CD4-positive, alpha-beta T cell treated with Interleukin-10 for 1 hour (primary cell): ENCODE measurements at regions not wholly inside any gene's neighbourhood (a gene's known extent, or its start where the extent isn't known, plus 50 kb on each side); places are given as distances from the start of the nearest gene placed in this dataset.
"Not testable (repeated sequence)": the region's sequence is repeated elsewhere in the genome, so short reads cannot be mapped to it uniquely, and the experiment has no call there.

Source experiments
- DNase-seq: peaks from one replicate; pipeline ENCODE4 v3.0.0-alpha.2; 2020

- DNase-seq = no peak
Measured at GRCh38 chr9:113705928-113706519, 170.1 kb upstream of the ZNF618 start.

GRCh38 chr9:113707953-113708695 is 168.0 kb upstream of the ZNF618 start:
- DNase-seq = no peak

- DNase-seq = no peak
Measured at GRCh38 chr9:113708821-113709713, 167.0 kb upstream of the ZNF618 start.

DNA sequence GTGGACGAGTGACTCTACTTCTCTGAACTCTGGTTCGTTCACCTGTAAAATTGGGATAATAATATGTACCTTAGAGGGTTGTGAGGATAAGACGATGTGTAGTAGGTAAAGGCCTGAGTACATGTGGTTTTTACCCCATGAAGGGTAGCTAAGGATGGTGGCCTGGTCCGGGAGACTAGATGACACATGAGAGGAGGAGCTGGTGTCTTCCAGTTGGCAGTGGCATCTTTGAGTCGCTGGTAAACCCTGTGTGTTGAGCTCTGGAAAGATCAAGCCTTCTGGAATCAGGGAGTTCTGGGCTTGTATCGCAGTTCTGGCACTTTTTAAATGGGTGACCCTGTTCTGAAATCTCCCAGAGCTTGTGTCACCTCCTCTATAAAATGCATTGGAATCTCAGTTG is 166.4 kb upstream of the ZNF618 start:
- DNase-seq = no peak

DNA sequence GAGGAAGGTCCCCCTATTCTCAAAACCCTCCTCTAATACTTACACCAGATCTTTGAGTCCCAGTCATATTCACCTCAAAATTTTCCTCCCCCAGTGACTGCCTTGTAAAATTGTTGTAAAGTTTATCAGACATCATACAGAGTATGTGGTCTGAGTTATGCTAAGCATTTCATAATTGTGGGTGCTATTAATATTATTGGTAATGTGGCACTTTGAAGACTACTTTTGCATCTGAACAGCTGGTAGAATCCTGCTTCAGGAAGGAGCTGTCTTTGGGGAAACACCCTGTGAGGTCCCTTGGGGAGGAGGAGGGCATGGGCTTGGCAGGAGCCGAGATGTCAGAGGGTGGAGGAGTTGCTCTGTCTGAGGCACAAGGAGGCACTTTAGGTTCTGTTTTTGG is 164.9 kb upstream of the ZNF618 start:
- no peak for DNase-seq

DNA sequence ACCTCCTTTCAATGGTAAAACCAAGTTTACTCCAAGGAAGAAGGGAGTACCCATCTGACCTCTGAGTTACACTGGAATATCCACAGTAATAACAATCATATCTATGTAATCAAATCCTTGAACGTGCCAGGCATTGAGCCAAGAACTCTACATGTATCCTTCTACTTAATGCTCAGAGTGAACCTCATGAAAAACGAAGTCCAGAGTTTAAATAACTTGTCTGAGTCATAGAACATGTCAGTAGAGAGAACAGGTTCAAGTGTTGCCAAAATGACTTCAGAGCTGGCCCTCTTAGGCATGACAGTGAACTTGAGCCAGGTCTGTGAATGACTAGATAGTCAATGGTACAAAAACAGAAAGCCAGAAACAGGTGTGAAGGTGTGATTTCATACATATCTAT is 164.1 kb upstream of the ZNF618 start:
- DNase-seq = no peak

DNA sequence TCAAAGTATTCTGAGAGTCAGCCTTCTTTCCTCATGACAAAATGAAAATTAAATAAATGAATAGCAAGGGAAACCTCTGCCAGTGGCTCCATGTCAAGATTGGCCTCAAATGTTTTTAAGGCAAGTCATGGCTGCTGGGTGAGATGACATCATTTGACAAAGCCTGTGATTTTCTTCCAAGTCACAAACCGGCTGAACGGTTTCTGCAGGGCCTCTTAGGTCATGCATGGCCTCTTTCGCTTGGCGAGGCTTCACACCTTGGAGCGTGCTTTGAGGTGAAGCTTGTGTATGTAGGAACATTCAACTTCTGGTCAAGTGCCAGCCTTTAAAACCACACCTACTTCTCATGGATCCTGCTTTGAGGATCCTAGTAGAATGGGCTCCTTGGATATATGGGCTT is 161.0 kb upstream of the ZNF618 start:
- no peak for DNase-seq

GRCh38 chr9:113719919-113720318 is 156.2 kb upstream of the ZNF618 start:
- DNase-seq = no peak

DNA sequence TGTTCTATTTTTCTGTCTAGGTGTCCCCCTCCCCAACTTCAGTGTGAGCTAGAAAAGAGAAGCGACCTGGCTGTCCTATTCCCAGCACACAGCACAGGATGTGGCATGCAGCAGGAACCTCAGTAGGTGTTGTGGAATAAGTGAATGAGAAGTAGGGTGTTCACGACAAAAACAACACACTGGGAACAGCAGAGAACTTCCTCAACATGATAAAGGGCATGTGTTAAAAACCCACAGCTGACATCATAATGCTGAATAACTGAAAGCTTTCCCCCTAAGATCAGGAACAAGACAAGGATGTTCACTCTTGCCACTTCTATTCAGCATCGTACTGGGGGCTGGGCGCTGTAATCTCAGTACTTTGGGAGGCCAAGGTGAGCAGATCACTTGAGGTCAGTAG is 155.6 kb upstream of the ZNF618 start:
- DNase-seq = no peak

DNA sequence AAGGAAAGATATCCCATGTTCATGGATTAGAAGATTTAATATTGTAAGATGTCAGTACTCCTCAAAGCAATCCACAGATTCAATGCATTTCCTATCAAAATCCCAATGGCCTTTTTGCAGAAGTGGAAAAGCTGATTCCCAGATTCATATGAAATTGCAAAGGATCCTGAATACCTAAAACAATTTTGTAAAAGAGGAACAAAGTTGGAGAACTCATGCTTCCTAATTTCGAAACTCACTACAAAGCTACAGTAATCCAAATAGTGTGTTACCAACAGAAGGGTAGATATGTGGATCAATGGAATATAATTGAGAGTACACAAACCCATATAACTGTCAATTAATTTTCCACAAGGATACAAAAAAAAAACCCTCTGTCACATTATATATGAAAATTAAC is 154.3 kb upstream of the ZNF618 start:
- DNase-seq = no peak

GRCh38 chr9:113724202-113724601 is 151.9 kb upstream of the ZNF618 start:
- no peak for DNase-seq

GRCh38 chr9:113728989-113729388 is 147.1 kb upstream of the ZNF618 start:
- no peak for DNase-seq

DNA sequence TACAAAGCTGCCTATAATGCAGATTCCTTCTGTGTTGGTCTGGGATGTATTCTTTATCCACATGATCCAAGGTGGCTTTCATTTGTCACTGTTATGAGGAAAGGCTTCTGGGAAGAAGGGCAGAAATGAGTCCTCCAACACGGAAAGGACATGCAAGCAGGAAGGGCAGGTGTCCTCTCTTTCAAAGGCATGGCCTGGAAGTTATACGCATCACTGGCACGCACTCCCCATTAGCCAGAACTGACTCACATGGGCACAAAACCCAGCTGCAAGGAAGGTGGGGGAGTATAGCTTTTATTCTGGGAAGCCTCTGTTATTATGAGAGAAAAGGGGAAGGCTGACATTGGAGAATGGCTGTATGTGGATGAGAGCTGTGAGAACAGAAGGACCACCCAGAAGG is 141.3 kb upstream of the ZNF618 start:
- no peak for DNase-seq

DNA sequence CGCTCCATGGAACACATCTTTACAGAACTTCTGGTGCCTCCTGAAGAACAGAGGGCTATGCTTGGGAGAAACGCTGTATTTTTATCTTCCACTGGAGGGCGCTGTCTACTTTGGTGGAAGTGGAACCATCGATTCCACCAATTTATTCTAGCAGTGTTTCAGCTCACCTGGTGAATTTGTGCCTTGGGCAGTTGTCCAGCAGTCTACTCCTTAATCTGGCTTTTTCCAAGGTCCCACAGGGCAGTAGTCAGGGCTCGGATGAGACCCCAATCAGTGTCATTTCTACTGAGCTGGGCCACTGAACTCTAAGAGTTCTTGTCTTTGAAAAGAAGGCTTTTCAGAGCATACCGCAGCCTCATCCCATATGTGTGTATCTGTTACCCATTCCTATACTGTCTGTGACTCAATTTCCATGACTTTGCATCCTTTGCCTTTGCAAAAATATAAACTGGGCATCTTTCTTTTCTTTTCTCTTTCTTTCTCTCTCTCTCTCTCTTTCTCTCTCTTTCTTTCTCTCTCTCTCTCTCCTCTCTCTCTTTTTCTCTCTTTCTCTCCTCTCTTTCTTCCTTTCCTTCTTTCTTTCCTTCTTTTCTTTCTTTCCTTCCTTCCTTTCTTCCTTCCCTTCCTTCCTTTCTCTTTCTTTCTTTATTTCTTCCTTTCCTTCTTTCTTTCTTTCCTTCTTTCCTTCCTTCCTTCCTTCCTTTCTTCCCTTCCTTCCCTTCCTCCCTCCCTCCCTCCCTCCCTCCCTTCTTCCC is 138.4 kb upstream of the ZNF618 start:
- peak; percentile 6 for DNase-seq

GRCh38 chr9:113738496-113738892 is 137.6 kb upstream of the ZNF618 start:
- no peak for DNase-seq

DNA sequence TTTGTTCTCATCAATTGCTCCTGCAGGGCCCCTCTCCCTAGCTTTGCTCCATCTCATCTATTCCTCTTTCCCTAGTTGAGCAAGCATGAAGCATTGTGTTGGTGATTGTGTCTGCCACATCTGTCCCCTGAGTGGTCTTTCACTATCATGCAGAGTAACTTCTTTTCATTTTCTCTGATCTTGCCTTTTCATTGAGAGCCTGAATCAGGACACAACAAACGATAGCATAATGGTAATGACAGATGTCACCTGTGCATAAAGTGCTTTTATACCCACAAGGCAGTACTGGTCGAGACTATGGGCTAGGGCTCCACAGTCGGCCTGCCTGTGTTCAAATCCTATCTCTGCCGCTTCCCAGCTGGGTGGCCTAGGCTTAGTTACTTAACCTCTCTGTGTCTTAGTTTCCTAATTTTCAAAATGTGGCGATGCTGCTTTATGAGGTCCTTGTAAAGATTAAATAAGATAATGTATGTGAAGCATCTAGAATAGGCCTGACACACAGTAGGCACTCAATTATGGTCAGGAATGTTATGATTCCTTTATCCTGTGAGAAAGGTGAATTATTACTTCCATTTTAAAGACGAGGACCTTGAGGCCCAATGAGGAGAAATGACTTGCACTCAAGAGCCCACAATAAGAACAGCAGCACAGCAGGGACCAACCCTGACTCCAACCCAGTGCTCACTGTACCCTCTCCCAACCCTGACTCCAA is 137.1 kb upstream of the ZNF618 start:
- DNase-seq = peak; percentile 1

DNA sequence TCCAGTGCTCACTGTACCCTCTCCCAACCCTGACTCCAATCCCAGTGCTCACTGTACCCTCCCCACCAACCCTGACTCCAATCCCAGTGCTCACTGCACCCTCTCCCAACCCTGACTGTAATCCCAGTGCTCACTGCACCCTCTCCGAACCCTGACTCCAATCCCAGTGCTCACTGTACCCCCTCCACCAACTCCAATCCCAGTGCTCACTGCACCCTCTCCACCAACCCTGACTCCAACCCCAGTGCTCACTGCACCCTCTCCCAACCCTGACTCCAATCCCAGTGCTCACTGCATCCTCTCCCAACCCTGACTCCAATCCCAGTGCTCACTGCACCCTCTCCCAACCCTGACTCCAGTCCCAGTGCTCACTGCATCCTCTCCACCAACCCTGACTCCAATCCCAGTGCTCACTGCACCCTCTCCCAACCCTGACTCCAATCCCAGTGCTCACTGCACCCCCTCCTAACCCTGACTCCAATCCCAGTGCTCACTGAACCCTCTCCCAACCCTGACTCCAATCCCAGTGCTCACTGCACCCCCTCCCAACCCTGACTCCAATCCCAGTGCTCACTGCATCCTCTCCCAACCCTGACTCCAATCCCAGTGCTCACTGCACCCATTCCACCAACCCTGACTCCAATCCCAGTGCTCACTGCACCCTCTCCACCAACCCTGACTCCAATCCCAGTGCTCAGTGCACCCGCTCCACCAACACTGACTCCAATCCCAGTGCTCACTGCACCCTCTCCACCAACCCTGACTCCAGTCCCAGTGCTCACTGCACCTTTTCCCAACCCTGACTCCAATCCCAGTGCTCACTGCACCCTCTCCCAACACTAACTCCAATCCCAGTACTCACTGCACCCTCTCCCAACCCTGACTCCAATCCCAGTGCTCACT is 136.3 kb upstream of the ZNF618 start:
- not testable (repeated sequence) for DNase-seq

DNA sequence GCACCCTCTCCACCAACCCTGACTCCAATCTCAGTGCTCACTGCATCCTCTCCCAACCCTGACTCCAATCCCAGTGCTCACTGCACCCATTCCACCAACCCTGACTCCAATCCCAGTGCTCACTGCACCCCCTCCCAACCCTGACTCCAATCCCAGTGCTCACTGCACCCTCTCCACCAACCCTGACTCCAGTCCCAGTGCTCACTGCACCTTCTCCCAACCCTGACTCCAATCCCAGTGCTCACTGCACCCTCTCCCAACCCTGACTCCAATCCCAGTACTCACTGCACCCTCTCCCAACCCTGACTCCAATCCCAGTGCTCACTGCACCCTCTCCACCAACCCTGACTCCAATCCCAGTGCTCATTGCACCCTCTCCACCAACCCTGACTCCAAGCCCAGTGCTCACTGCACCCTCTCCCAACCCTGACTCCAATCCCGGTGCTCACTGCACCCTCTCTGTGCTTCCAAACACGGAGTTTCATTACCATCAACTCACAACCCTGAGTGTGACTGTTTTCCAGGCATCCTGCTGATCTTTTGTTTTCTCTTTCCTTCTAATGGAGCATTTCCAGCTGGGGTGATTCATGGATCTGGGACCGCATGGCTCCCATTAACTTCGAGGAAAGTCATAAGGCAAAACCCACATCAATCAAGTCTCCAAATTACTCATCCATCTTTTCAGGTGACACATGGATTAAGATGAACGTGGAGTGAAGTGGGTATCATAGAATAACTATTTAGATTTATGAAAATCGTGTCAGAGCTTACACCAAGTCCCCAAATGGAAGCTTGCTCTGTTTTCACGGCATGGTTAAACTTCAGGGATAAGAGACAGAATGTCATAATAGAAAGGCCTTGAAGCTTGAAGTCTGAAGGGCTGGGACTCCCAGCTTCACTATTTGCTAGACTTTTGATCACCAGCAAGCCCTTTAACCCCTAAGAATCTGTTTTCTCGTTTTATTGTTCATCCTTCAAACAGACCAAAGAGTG is 135.3 kb upstream of the ZNF618 start:
- DNase-seq = not testable (repeated sequence)

- no peak for DNase-seq
Measured at GRCh38 chr9:113741886-113742854, 133.9 kb upstream of the ZNF618 start.
